LHCN-M2 (cell line): ENCODE measurements at regions not wholly inside any gene's neighbourhood (a gene's known extent, or its start where the extent isn't known, plus 50 kb on each side); places are given as distances from the start of the nearest gene placed in this dataset.
"Not testable (repeated sequence)": the region's sequence is repeated elsewhere in the genome, so short reads cannot be mapped to it uniquely, and the experiment has no call there.

Experiments
- DNase-seq: peaks from one replicate; pipeline ENCODE4 v3.0.0-alpha.2; 2012; ENCODE audit warnings: low read depth

DNA sequence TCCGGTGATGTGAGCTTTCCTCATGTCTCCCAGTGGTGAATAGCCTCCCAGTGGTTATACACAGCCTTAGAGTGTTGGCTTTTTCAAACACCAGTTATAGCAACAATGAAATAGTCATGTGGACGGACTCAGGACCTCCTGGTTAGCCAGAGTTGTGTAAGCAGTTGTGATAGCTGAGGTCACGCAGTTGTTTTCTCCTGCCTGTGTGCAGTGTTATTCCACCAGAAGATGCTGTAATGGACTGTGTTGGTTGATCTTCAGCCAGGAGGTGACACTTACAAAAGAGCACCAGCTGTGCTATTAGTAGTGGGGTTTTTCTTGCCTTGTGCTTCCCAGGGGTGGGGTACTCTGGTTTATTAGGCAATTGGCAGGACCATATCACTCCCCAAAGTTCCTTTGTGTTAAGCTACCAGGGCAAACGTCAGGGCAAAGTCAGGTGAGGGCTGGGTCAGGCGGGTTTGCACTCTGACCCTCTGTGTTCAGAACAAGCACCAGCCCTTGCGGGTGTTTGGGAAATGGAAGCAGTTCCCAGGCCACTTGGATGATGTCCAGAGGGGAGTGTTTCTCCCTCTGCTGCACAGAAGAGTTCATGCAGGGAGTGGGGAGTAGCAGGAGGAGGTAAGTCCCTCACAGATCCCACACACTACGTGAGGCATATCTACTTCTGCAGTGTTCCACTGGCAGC, 252.6 kb downstream of the TMEM47 start:
- peak; percentile 47 for DNase-seq

DNA sequence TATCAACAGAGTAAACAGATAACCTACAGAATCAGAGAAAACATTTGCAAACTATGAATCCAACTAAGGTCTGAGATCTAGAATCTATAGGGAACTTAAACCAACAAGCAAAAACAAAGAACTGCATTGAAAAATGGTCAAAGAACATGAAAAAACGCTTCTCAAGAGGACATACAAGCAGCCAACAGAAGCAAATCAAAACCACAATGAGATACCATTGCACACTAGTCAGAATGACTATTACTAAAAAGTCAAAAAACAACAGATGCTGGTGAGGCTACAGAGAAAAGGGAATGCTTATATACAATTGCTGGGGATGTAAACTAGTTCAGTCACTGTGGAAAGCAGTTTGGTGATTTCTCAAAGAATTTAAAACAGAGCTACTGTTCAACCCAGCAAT, 255.7 kb downstream of the TMEM47 start:
- peak; percentile 26 for DNase-seq

DNA sequence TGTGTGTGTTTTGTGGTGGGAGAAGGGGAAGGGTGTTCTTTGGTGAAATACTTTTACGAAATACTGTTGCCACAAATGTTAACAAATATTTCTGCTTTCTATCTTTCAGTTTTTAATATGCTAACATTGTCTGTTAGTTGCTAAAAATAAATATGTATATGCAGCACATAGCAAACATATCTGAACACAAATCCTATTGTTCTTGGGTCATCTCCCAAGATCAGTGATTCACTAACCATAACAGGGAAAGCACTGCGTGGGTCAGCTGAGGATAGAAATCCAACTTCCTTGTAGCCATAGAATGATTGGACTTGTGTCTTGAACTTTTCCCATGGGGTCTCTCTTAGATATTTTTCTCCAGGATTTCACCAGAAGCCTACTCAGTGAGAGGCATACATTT, 250.3 kb upstream of the FAM47A start:
- peak; percentile 86 for DNase-seq

GRCh38 chrX:34381241-34381640, 249.1 kb upstream of the FAM47A start:
- peak; percentile 31 for DNase-seq

GRCh38 chrX:34379891-34380290, 247.8 kb upstream of the FAM47A start:
- DNase-seq, result peak; percentile 9

GRCh38 chrX:34377645-34378044, 245.5 kb upstream of the FAM47A start:
- DNase-seq, result no peak

DNA sequence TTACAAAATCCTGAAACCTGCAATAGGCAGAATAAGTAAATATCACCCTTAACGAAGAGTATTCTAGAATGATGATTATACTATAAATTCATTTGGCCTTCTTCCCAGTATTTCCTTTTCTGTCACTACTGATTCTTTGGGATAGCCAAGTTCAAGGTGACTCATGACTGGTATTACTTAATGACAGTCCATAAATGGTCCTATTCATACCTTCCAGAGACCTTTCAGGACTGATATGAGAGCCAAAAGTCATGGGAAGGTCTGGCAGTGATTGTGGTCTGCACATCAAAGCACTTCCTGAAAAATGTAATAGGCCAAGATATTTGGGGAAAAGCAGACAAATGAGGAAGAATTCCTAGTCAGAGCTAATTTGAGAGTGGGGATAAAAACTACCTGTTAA, 239.6 kb upstream of the FAM47A start:
- DNase-seq, result peak; percentile 9

DNA sequence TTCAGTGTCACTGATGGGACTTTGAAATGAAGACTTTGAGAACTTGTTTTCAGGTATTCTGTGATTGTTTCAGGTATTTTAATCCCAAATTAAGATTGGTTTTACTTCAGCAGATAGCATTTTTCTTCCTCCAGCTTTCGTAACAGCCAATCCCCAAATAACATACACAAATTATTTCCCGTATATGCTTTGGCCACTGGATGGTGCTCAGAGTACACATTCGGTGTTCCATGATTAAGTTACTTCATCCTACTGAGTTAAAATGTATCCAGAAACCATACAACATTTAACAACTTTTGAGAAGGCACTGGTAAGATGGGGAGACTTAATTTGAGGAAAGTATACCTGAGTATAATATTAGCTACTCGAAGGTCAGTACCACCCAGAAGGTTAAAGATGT, 233.4 kb upstream of the FAM47A start:
- DNase-seq, result peak; percentile 43

GRCh38 chrX:34350561-34351335, 218.6 kb upstream of the FAM47A start:
- peak; percentile 25 for DNase-seq

GRCh38 chrX:34343001-34343400, 210.9 kb upstream of the FAM47A start:
- DNase-seq, result no peak

- DNase-seq, result no peak
These were observed 209.7 kb upstream of the FAM47A start for GRCh38 chrX:34341814-34342213.

- no peak for DNase-seq
These were observed 209.1 kb upstream of the FAM47A start for GRCh38 chrX:34341258-34341657.

- no peak for DNase-seq
These were observed 205.9 kb upstream of the FAM47A start for GRCh38 chrX:34338046-34338445.

DNA sequence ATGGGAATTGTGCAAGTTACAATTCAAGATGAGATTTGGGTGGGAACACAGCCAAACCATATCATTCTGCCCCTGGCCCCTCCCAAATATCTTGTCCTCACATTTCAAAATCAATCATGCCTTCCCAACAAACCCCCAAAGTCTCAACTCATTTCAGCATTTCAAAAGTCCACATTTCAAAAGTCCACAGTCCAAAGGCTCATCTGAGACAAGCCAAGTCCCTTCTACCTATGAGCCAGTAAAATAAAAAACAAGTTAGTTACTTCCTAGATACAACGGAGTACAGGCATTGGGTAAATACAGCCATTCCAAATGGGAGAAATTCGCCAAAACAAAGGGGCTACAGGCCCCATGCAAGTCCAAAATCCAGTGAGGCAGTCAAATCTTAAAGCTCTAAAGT, 203.3 kb upstream of the FAM47A start:
- DNase-seq, result not testable (repeated sequence)

DNA sequence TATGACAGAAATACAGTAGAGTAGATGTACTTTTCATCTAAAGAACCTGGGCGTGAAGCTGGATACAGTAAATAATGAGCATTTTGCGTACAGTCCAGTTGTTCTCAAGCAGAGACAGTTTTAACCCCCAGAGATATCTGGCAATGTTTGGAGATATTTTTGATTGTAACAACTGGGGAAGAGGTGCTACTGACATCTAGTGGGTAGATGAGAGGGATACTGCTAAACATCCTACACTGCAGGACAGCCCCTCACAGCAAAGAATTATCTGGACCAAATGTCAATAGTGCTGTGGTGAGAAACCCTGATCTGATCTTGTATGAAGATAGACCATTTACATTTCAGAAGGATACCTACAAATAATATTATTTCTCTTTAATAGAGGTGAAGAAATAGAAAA, 200.2 kb upstream of the FAM47A start:
- DNase-seq, result peak; percentile 11

GRCh38 chrX:34325460-34325859, 193.3 kb upstream of the FAM47A start:
- DNase-seq, result no peak

DNA sequence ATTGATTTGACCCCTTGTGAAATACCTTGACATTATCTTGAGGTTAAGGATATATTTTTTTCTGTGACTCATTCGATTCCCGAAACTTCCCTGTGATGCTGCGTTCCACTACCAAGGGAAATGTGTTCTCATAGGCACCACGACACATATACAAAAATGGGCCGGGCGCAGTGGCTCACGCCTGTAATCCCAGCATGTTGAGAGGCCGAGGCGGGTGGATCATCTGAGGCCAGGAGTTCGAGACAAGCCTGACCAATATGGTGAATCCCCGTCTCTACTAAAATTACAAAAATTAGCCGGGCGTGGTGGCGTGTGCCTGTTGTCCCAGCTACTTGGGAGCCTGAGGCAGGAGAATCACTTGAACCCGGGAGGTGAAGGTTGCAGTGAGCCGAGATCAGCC, 188.3 kb upstream of the FAM47A start:
- not testable (repeated sequence) for DNase-seq

- peak; percentile 25 for DNase-seq
These were observed 168.8 kb upstream of the FAM47A start for GRCh38 chrX:34300871-34301270.

DNA sequence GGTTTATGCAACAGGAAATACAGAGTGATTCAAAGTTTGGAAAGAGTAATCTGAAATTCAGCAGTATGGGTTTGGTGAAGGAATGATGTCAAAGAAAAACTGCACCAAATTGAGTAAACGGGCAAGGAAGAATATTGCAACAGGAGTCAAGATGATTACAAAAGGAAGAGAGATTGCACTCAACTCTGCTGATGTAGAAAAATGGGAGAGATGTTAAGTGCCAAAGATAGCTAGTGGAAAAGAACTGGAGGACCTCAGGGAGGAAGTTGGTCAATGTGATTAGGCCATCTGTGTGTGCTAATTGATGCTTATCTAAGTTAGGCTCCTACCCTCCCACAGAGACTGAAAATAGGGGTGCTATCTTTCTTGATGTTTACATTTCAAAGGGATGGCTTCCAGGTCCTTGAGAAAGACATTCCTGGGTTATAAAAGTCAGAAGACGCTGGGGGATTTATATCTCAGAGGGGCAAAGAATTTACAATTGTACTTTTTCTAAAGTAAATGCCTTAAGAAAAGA, 167.4 kb upstream of the FAM47A start:
- DNase-seq, result no peak

GRCh38 chrX:34294665-34295064, 162.6 kb upstream of the FAM47A start:
- no peak for DNase-seq

GRCh38 chrX:34288782-34289181, 156.7 kb upstream of the FAM47A start:
- DNase-seq, result no peak

GRCh38 chrX:34279866-34280560, 147.9 kb upstream of the FAM47A start:
- DNase-seq, result no peak
